Neutrophil (primary cell): ENCODE measurements at regions not wholly inside any gene's neighbourhood (a gene's known extent, or its start where the extent isn't known, plus 50 kb on each side); places are given as distances from the start of the nearest gene placed in this dataset.

ENCODE experiments used
- H3K27ac ChIP-seq: fragments of 200-600 bp; sonication (generic); 2 replicates; pipeline ENCODE4 v1.5.1; 2016; ENCODE audit warnings: mild to moderate bottlenecking, moderate library complexity
- H3K27me3 ChIP-seq: fragments of 200-600 bp; sonication (generic); 2 replicates; pipeline ENCODE4 v1.6.0; 2016; ENCODE audit warnings: mild to moderate bottlenecking
- H3K36me3 ChIP-seq: fragments of 200-600 bp; sonication (generic); 2 replicates; pipeline ENCODE4 v1.5.1; 2017
- H3K4me1 ChIP-seq, 2 experiments: fragments of 200-600 bp in 1 of 2; sonication (generic) in 1 of 2; 1 replicate in 1 of 2; 2 replicates in 1 of 2; pipeline versions ENCODE4 v1.5.1 to v1.6.1; 2013 to 2016; ENCODE audit warnings: low read depth in 1 of 2, low read length in 1 of 2, mild to moderate bottlenecking in 1 of 2, moderate library complexity in 1 of 2; ENCODE audit not compliant: control insufficient read depth in 1 of 2, insufficient read depth in 1 of 2
- H3K4me3 ChIP-seq, 2 experiments: fragments of 200-600 bp in 1 of 2; sonication (generic) in 1 of 2; 1 replicate in 1 of 2; 2 replicates in 1 of 2; pipeline ENCODE4 v1.5.1; 2013 to 2016; ENCODE audit warnings: low read depth in 1 of 2, low read length in 1 of 2, mild to moderate bottlenecking in 1 of 2, moderate library complexity in 1 of 2
- H3K9me3 ChIP-seq: fragments of 200-600 bp; sonication (generic); 2 replicates; pipeline ENCODE4 v1.5.1; 2016
- CTCF ChIP-seq: fragments of 200-600 bp; sonication (generic); IDR thresholded peaks from 2 replicates; pipeline ENCODE4 v1.5.1; 2016; ENCODE audit warnings: antibody characterized with exemption

DNA sequence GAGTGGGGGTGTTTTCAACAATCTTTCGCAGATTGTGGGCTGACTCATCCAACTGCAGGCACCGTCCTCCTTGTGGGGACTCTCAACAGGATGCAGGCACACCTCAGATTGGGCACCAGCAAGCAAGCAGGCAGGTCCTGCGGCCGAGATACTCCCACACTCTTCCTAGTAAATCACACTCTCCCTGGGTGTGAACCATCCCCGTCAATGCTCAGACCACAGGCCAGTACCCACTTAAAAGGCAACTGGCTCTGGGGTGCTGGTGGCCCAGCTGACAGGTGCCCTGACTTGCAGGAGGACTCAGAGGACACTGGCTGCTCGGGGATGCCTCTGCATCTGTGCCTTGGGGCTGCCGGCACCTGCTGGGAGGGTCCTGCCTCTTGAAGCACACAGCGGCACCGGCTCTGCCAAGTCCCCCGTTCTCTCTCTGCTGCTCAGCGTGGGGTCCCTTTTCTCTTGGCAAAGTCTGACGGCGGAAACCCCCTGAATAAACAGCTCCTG, 282.5 kb downstream of the CTTN start:
- TF ChIP-seq CTCF, result no peak

DNA sequence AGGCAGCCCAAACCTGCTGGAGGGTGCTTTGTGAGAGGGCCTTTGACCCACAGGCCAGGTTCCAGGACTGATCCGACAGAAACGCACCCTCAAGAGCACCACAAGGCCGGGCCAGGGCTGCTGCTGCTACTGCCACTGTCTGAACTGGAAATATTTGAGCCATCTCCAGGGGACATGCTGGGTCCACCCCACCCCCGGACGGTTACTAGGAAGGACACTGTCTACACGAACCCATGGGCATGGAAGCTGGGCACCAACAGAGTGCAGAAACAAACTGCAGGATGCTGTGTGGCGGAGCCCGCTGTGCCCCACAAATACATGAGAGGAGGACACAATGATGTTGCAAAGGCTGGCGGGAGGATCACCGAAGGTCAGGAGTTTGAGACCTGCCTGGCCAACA, 283.7 kb downstream of the CTTN start:
- no peak for TF ChIP-seq CTCF
- Histone ChIP-seq H3K4me1 (no peaks in the 10 kb centered on the region), H3K27me3 (no peaks in the 10 kb centered on the region), H3K36me3 (no peaks in the 10 kb centered on the region), H3K4me3 (no peak overlapping the region), H3K9me3 (no peaks in the 10 kb centered on the region), H3K27ac (no peak overlapping the region)

More for the DNA sequence above, 282.5 kb downstream of the CTTN start:
- Histone ChIP-seq H3K27me3 (no peaks in the 10 kb centered on the region), H3K4me1 (no peaks in the 10 kb centered on the region), H3K4me3 (no peak overlapping the region), H3K9me3 (no peaks in the 10 kb centered on the region), H3K36me3 (no peaks in the 10 kb centered on the region), H3K27ac (no peak overlapping the region)

- no peak for TF ChIP-seq CTCF
- Histone ChIP-seq H3K36me3 (no peaks in the 10 kb centered on the region), H3K9me3 (no peaks in the 10 kb centered on the region), H3K27ac (no peak overlapping the region), H3K4me1 (no peaks in the 10 kb centered on the region), H3K4me3 (no peak overlapping the region), H3K27me3 (no peaks in the 10 kb centered on the region)
Observed at GRCh38 chr11:70682760-70683159, 284.4 kb downstream of the CTTN start.

DNA sequence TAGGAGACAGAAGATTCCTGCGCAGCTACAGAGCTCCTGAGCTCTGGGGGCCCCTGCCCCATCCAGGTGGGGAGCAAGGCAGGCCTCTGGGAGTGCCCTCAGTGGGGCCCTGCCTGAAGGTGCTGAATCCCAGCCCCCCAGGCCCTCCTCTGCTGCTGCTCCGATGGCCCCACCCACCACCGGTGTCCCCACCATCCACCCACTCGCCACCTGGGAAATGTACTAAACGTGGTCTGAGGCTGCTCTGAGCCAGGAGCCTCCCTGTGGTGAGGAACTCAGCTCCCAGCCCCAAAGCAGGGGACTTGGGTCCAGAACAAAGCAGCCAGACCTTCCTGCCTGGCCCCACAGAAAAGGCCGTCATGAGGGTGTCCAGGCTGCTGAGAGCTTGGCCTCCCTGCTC, 289.4 kb downstream of the CTTN start:
- TF ChIP-seq CTCF, result no peak
- Histone ChIP-seq H3K36me3 (no peaks in the 10 kb centered on the region), H3K4me3 (no peak overlapping the region), H3K27ac (no peak overlapping the region), H3K27me3 (no peaks in the 10 kb centered on the region), H3K4me1 (no peaks in the 10 kb centered on the region), H3K9me3 (no peaks in the 10 kb centered on the region)

GRCh38 chr11:70688142-70688541, 289.8 kb downstream of the CTTN start:
- no peak overlapping the region for H3K27ac ChIP-seq
- no peak overlapping the region for H3K4me3 ChIP-seq
- H3K27me3 ChIP-seq, result no peaks in the 10 kb centered on the region
- no peaks in the 10 kb centered on the region for H3K9me3 ChIP-seq
- TF ChIP-seq CTCF, result no peak
- no peaks in the 10 kb centered on the region for H3K36me3 ChIP-seq
- no peaks in the 10 kb centered on the region for H3K4me1 ChIP-seq

- H3K4me3 ChIP-seq, result no peak overlapping the region
- no peaks in the 10 kb centered on the region for H3K27me3 ChIP-seq
- H3K36me3 ChIP-seq, result no peaks in the 10 kb centered on the region
- no peak overlapping the region for H3K27ac ChIP-seq
- TF ChIP-seq CTCF, result no peak
- no peaks in the 10 kb centered on the region for H3K9me3 ChIP-seq
- no peaks in the 10 kb centered on the region for H3K4me1 ChIP-seq
Observed at GRCh38 chr11:70689764-70690163, 291.4 kb downstream of the CTTN start.
